Osteocyte (in vitro differentiated cells): ENCODE measurements at regions not wholly inside any gene's neighbourhood (a gene's known extent, or its start where the extent isn't known, plus 50 kb on each side); places are given as distances from the start of the nearest gene placed in this dataset.

Experiments used
- DNase-seq: peaks from one replicate; pipeline ENCODE4 v3.0.0; 2021; ENCODE audit warnings: mixed read lengths; ENCODE audit not compliant: unreplicated experiment; ENCODE audit errors: extremely low spot score
- H3K27ac Mint-ChIP-seq: one replicate; pipeline ENCODE4 v1.8.0; 2021; ENCODE audit warnings: mild to moderate bottlenecking, mixed read lengths; ENCODE audit not compliant: unreplicated experiment
- H3K27me3 Mint-ChIP-seq: one replicate; pipeline ENCODE4 v1.8.0; 2021; ENCODE audit warnings: mixed read lengths; ENCODE audit not compliant: unreplicated experiment
- H3K36me3 Mint-ChIP-seq: one replicate; pipeline ENCODE4 v1.8.0; 2021; ENCODE audit warnings: mixed read lengths; ENCODE audit not compliant: unreplicated experiment
- H3K4me1 Mint-ChIP-seq: one replicate; pipeline ENCODE4 v1.8.0; 2021; ENCODE audit warnings: mixed read lengths; ENCODE audit not compliant: unreplicated experiment
- H3K4me3 Mint-ChIP-seq: one replicate; pipeline ENCODE4 v1.8.0; 2021; ENCODE audit warnings: mild to moderate bottlenecking, moderate library complexity, mixed read lengths; ENCODE audit not compliant: unreplicated experiment
- H3K9me3 Mint-ChIP-seq: one replicate; pipeline ENCODE4 v1.8.0; 2021; ENCODE audit warnings: mixed read lengths; ENCODE audit not compliant: unreplicated experiment
- TF ChIP-seq, protein P1 (sequence below): fragments of 200-600 bp; sonication (generic); IDR thresholded peaks from 2 replicates; pipeline ENCODE4 v1.5.0; 2021; ENCODE audit warnings: antibody characterized with exemption, mild to moderate bottlenecking, moderate library complexity

DNA sequence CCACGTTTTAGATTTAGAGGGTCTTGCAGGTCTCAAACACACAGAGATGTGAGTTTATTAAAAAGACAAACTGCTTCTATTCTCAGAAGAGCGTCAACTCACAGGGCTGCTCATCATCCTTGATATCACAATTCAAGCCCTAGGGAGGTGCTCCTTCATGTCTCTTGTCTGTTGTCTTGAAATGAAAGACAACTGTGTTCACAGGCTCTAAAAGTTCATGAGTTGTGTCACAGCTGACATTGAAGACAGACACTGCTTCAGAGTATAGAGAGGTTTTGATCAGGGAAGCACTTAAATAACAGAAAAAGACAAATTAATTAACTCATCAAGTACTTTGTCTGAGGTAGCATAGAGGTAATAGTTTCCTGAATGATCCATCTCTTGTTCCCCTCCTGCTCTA, 1917.6 kb upstream of the WWC1 start:
- no peaks in the 10 kb centered on the region for H3K9me3 Mint-ChIP-seq
- H3K27me3 Mint-ChIP-seq: no peaks in the 10 kb centered on the region

DNA sequence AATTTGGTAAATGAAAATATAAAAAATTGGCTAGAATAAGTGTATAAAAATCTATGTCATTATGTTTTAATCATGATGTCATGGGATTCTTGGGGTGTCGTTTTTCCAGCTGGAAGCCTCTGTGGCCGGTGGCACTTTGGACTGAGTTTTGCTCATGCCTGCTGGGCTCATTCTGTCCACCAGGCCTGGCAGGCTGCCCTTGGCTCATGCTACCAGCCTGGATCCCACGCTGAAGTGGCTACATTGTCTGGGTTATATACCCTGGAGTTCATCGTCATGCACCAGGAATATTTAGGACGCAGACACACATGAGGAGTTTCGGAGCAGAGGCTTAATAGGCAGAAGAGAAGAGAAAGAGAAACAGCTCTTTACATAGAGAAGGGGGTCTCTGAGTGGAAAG, 1913.7 kb upstream of the WWC1 start:
- Mint-ChIP-seq H3K9me3 (peaks cover 11% of the 10 kb centered on the region), H3K4me3 (no peak overlapping the region), H3K4me1 (no peaks in the 10 kb centered on the region), H3K36me3 (no peaks in the 10 kb centered on the region), H3K27ac (no peak overlapping the region), H3K27me3 (no peaks in the 10 kb centered on the region)
- DNase-seq: no peak
- TF ChIP-seq, protein P1, sequence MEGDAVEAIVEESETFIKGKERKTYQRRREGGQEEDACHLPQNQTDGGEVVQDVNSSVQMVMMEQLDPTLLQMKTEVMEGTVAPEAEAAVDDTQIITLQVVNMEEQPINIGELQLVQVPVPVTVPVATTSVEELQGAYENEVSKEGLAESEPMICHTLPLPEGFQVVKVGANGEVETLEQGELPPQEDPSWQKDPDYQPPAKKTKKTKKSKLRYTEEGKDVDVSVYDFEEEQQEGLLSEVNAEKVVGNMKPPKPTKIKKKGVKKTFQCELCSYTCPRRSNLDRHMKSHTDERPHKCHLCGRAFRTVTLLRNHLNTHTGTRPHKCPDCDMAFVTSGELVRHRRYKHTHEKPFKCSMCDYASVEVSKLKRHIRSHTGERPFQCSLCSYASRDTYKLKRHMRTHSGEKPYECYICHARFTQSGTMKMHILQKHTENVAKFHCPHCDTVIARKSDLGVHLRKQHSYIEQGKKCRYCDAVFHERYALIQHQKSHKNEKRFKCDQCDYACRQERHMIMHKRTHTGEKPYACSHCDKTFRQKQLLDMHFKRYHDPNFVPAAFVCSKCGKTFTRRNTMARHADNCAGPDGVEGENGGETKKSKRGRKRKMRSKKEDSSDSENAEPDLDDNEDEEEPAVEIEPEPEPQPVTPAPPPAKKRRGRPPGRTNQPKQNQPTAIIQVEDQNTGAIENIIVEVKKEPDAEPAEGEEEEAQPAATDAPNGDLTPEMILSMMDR: no peak

More for the DNA sequence above, 1917.6 kb upstream of the WWC1 start:
- no peak overlapping the region for H3K4me3 Mint-ChIP-seq
- H3K27ac Mint-ChIP-seq: no peak overlapping the region
- TF ChIP-seq, protein P1: no peak
- no peaks in the 10 kb centered on the region for H3K36me3 Mint-ChIP-seq
- DNase-seq: no peak
- peaks cover 11% of the 10 kb centered on the region for H3K4me1 Mint-ChIP-seq

DNA sequence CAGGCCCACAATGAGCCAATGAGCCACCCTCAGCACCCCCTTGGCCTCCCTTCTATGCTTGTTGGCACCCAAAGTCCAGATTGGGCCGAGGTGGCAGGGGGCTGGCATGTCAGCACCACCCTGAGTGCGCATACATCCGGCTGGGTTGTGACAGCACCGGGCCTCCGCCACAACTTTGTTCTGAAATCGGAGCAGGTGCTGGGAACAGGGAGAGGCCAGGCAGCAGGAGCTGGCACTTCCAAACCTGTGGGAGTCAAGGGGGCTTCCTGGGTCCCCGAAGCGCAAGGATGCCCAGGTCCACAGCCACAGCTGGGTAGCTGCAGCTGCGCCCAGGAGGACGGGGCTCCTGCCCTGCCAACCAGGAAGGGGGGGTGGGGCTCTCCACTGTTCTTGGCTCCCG, 1911.9 kb upstream of the WWC1 start:
- DNase-seq: no peak
- no peak overlapping the region for H3K27ac Mint-ChIP-seq
- TF ChIP-seq, protein P1: no peak
- H3K4me1 Mint-ChIP-seq: no peaks in the 10 kb centered on the region
- H3K36me3 Mint-ChIP-seq: no peaks in the 10 kb centered on the region
- H3K4me3 Mint-ChIP-seq: no peak overlapping the region
- peaks cover 11% of the 10 kb centered on the region for H3K9me3 Mint-ChIP-seq
- no peaks in the 10 kb centered on the region for H3K27me3 Mint-ChIP-seq

DNA sequence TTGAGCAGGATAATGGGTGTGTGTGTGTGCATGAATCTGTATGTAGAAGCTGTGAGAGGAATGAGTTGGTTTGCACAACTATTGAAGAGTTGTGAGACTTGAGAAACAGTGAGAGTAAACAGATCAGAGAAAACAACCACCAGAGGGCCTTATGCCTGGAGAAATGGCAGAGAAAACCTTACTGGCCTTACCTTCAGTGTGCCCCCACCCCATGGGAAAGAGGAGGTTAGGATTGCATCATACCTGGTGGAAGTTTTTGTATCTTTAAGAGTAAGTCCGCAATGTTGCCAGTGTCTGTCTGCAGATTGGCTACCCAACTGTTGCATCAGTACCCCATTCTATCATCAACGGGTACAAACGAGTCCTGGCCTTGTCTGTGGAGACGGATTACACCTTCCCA, 1909.4 kb upstream of the WWC1 start:
- Mint-ChIP-seq H3K9me3 (peaks cover 19% of the 10 kb centered on the region), H3K4me3 (no peak overlapping the region), H3K36me3 (no peaks in the 10 kb centered on the region), H3K27me3 (no peaks in the 10 kb centered on the region), H3K27ac (no peak overlapping the region), H3K4me1 (no peaks in the 10 kb centered on the region)
- DNase-seq: no peak
- TF ChIP-seq, protein P1: no peak

DNA sequence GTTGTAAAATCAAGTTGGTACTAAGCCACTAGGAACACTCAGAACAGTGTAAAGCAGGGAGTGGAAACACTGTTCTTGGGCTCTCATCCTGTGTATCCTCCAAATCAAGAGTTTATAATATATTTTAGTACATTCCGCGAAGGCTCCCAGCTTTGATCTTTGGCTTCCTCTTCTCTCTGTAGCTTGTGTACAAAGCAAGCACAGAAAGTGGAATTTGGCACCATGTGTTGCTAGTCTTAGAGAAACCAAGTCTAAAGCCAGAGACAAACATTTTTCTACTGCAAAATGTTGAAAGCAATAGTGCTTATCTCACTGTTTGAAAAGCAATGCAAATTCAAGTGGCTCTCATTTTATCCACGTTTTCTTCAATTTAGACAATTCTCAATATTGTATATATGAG, 1893.3 kb upstream of the WWC1 start:
- no peaks in the 10 kb centered on the region for H3K4me1 Mint-ChIP-seq
- no peaks in the 10 kb centered on the region for H3K36me3 Mint-ChIP-seq
- no peak for DNase-seq
- H3K9me3 Mint-ChIP-seq: peaks cover 23% of the 10 kb centered on the region
- H3K27me3 Mint-ChIP-seq: no peaks in the 10 kb centered on the region
- TF ChIP-seq, protein P1: no peak
- H3K27ac Mint-ChIP-seq: no peak overlapping the region
- no peak overlapping the region for H3K4me3 Mint-ChIP-seq
